H1 (cell line): ENCODE measurements at regions not wholly inside any gene's neighbourhood (a gene's known extent, or its start where the extent isn't known, plus 50 kb on each side); places are given as distances from the start of the nearest gene placed in this dataset.

Experiments used
- CTCF ChIA-PET: fragments of 300-600 bp; sonication (Branson Sonifier 250); formaldehyde crosslinking; loops from one replicate; lab custom pipeline; 2021; ENCODE audit not compliant: partially characterized antibody; lab: Charles Lee
- POLR2A ChIA-PET: fragments of 300-600 bp; sonication (Branson Sonifier 250); formaldehyde crosslinking; loops from one replicate; lab custom pipeline; 2021; ENCODE audit warnings: inconsistent platforms; ENCODE audit not compliant: partially characterized antibody; lab: Charles Lee
- DNase-seq, 2 experiments: peaks; one replicate each; pipeline versions ENCODE4 v3.0.0 to v3.0.0-alpha.2; 2010 to 2022; ENCODE audit warnings: low spot score in 2 of 2, low read depth in 1 of 2, mixed read lengths in 1 of 2
- FAIRE-seq: peaks from 2 replicates; lab custom pipeline; 2011; peaks lifted over from hg19 to GRCh38; lab: Jason Lieb, UNC
- H2AFZ ChIP-seq: 2 replicates; pipeline ENCODE4 v1.8.1; 2012; ENCODE audit warnings: low read length, inconsistent platforms
- H2AK5ac ChIP-seq: 2 replicates; pipeline ENCODE4 v1.6.1; 2013; ENCODE audit warnings: low read depth, low read length
- H2BK120ac ChIP-seq: replicated peaks from 2 replicates; pipeline ENCODE3; 2013; ENCODE audit warnings: low read depth, low read length, inconsistent platforms
- H2BK12ac ChIP-seq: 2 replicates; pipeline ENCODE4 v1.6.1; 2013; ENCODE audit warnings: low read depth, low read length
- H2BK15ac ChIP-seq: 2 replicates; pipeline ENCODE4 v1.6.1; 2013; ENCODE audit warnings: low read length
- H2BK20ac ChIP-seq: 2 replicates; pipeline ENCODE4 v1.6.1; 2013; ENCODE audit warnings: low read length
- H2BK5ac ChIP-seq: 2 replicates; pipeline ENCODE4 v1.6.1; 2013; ENCODE audit warnings: low read depth, low read length
- H3K14ac ChIP-seq: 2 replicates; pipeline ENCODE4 v1.6.1; 2013; ENCODE audit warnings: inconsistent platforms; ENCODE audit not compliant: insufficient read length
- H3K18ac ChIP-seq: 2 replicates; pipeline ENCODE4 v1.6.1; 2013; ENCODE audit warnings: low read length; ENCODE audit errors: extremely low read depth
- H3K23ac ChIP-seq: 2 replicates; pipeline ENCODE4 v1.6.1; 2013; ENCODE audit warnings: inconsistent platforms; ENCODE audit not compliant: insufficient read length
- H3K23me2 ChIP-seq: 2 replicates; pipeline ENCODE4 v1.6.1; 2013; ENCODE audit warnings: low read depth, low read length
- H3K27ac ChIP-seq: 2 replicates; pipeline ENCODE4 v1.6.1; 2011; ENCODE audit warnings: low read depth, low read length, inconsistent platforms
- H3K27me3 ChIP-seq, 4 experiments: replicated peaks in 1 of 4; 1 replicate in 1 of 4; 2 replicates in 3 of 4; pipeline versions ENCODE4 v1.6.1 to v1.8.1; 2011 to 2013; ENCODE audit warnings: low read length in 3 of 4, mild to moderate bottlenecking in 3 of 4, inconsistent platforms in 2 of 4, mixed read lengths in 2 of 4, moderate library complexity in 1 of 4; ENCODE audit not compliant: control insufficient read depth in 3 of 4, insufficient read depth in 3 of 4; ENCODE audit errors: extremely low read depth in 1 of 4
- H3K36me3 ChIP-seq, 4 experiments: 2 replicates each; pipeline versions ENCODE4 v1.6.1 to v1.8.1; 2011 to 2013; ENCODE audit warnings: mild to moderate bottlenecking in 4 of 4, low read length in 3 of 4, moderate library complexity in 2 of 4, control low read depth in 1 of 4, inconsistent platforms in 1 of 4; ENCODE audit not compliant: insufficient read depth in 4 of 4, control insufficient read depth in 2 of 4
- H3K4ac ChIP-seq: replicated peaks from 2 replicates; pipeline ENCODE3; 2013; ENCODE audit warnings: low read length, low read depth, mixed read lengths, inconsistent platforms; ENCODE audit not compliant: insufficient read length
- H3K4me1 ChIP-seq, 4 experiments: replicated peaks in 1 of 4; 1 replicate in 1 of 4; 2 replicates in 3 of 4; pipeline versions ENCODE4 v1.6.1 to v1.8.1; 2011 to 2013; ENCODE audit warnings: low read length in 3 of 4, inconsistent platforms in 2 of 4, mixed read lengths in 1 of 4; ENCODE audit not compliant: insufficient read depth in 4 of 4, control insufficient read depth in 3 of 4
- H3K4me2 ChIP-seq, 2 experiments: 2 replicates each; pipeline versions ENCODE4 v1.6.1 to v1.8.1; 2011 to 2013; ENCODE audit warnings: low read depth in 2 of 2, low read length in 2 of 2, control low read depth in 1 of 2, inconsistent platforms in 1 of 2, mild to moderate bottlenecking in 1 of 2; ENCODE audit not compliant: insufficient read depth in 1 of 2
- H3K4me3 ChIP-seq, 4 experiments: fragments of 200-600, 300-600 bp in 1 of 4; sonication (generic), shearing (Covaris generic), sonication (Bioruptor Twin) in 1 of 4; 2 replicates each; pipeline versions ENCODE4 v1.5.1 to v1.8.1; 2011 to 2016; ENCODE audit warnings: low read length in 4 of 4, low read depth in 3 of 4, control low read depth in 2 of 4, inconsistent platforms in 2 of 4, mild to moderate bottlenecking in 2 of 4, mixed read lengths in 1 of 4, moderate library complexity in 1 of 4; ENCODE audit not compliant: insufficient read depth in 2 of 4; ENCODE audit errors: extremely low read depth in 1 of 4
- H3K56ac ChIP-seq: replicated peaks from 2 replicates; pipeline ENCODE3; 2013; ENCODE audit warnings: low read depth, mild to moderate bottlenecking, mixed read lengths, low read length, inconsistent platforms; ENCODE audit not compliant: insufficient read length
- H3K79me1 ChIP-seq: 2 replicates; pipeline ENCODE4 v1.6.1; 2013; ENCODE audit warnings: low read depth, low read length, control low read depth
- H3K79me2 ChIP-seq, 2 experiments: 2 replicates each; pipeline versions ENCODE4 v1.6.1 to v1.8.1; 2012 to 2013; ENCODE audit warnings: low read length in 2 of 2, mild to moderate bottlenecking in 2 of 2, inconsistent platforms in 1 of 2; ENCODE audit not compliant: insufficient read depth in 2 of 2, control insufficient read depth in 1 of 2
- H3K9ac ChIP-seq, 4 experiments: replicated peaks in 1 of 4; 1 replicate in 1 of 4; 2 replicates in 3 of 4; pipeline versions ENCODE4 v1.6.1 to v1.8.1; 2011 to 2013; ENCODE audit warnings: low read depth in 3 of 4, low read length in 3 of 4, control low read depth in 2 of 4, mild to moderate bottlenecking in 2 of 4, moderate library complexity in 2 of 4, inconsistent platforms in 1 of 4; ENCODE audit errors: extremely low read depth in 1 of 4
- H3K9me3 ChIP-seq, 2 experiments: 2 replicates each; pipeline versions ENCODE4 v1.6.1 to v1.8.1; 2012 to 2013; ENCODE audit warnings: mild to moderate bottlenecking in 2 of 2, moderate library complexity in 2 of 2, control low read depth in 1 of 2, inconsistent platforms in 1 of 2, low read depth in 1 of 2, low read length in 1 of 2, mixed read lengths in 1 of 2; ENCODE audit not compliant: insufficient read depth in 2 of 2
- H4K20me1 ChIP-seq, 2 experiments: replicated peaks in 1 of 2; 2 replicates each; pipeline versions ENCODE3 to v1.8.1; 2011 to 2013; ENCODE audit warnings: inconsistent platforms in 2 of 2, low read length in 2 of 2, mild to moderate bottlenecking in 1 of 2; ENCODE audit not compliant: insufficient read depth in 2 of 2, control insufficient read depth in 1 of 2
- H4K5ac ChIP-seq: 2 replicates; pipeline ENCODE4 v1.6.1; 2013; ENCODE audit warnings: low read length, low read depth, mixed read lengths, inconsistent platforms; ENCODE audit not compliant: insufficient read length
- H4K8ac ChIP-seq: 2 replicates; pipeline ENCODE4 v1.8.0; 2013; ENCODE audit warnings: mild to moderate bottlenecking, moderate library complexity, low read length, inconsistent platforms; ENCODE audit not compliant: insufficient read depth; ENCODE audit errors: extremely low read depth
- H4K91ac ChIP-seq: replicated peaks from 2 replicates; pipeline ENCODE3; 2013; ENCODE audit warnings: low read length, mixed read lengths, inconsistent platforms; ENCODE audit not compliant: insufficient read length
- CBX5 ChIP-seq: fragments of 300-800, 300-1000 bp; sonication (generic); IDR thresholded peaks from 2 replicates; pipeline ENCODE4 v1.7.1; 2016; ENCODE audit warnings: antibody characterized with exemption, low read length, low read depth
- CREB1 ChIP-seq: IDR thresholded peaks from 2 replicates; pipeline ENCODE4 v1.6.1; 2012; ENCODE audit warnings: inconsistent platforms
- CTBP2 ChIP-seq: IDR thresholded peaks from 2 replicates; pipeline ENCODE4 v1.7.0; 2011; ENCODE audit warnings: borderline replicate concordance, mild to moderate bottlenecking, moderate library complexity, mixed read lengths, low read length; ENCODE audit not compliant: insufficient read depth, insufficient read length
- CTCF ChIP-seq, 3 experiments: IDR thresholded peaks; 1 replicate in 2 of 3; 2 replicates in 1 of 3; pipeline versions ENCODE4 v1.5.1 to v1.6.1; 2011; ENCODE audit warnings: low read length in 3 of 3, mild to moderate bottlenecking in 3 of 3, inconsistent platforms in 2 of 3, low read depth in 1 of 3, moderate library complexity in 1 of 3; ENCODE audit not compliant: insufficient read depth in 1 of 3; ENCODE audit errors: control extremely low read depth in 1 of 3
- NANOG ChIP-seq: IDR thresholded peaks from 2 replicates; pipeline ENCODE4 v1.6.1; 2011; ENCODE audit warnings: low read length, low read depth, mild to moderate bottlenecking, inconsistent platforms; ENCODE audit not compliant: insufficient read depth, poor library complexity, severe bottlenecking
- RAD21 ChIP-seq, 2 experiments: IDR thresholded peaks in 1 of 2; conservative IDR thresholded peaks in 1 of 2; 2 replicates each; pipeline ENCODE4 v1.6.1; 2011; ENCODE audit warnings: low read depth in 2 of 2, low read length in 2 of 2, improper control_type of control experiment in 1 of 2, inconsistent platforms in 1 of 2, mild to moderate bottlenecking in 1 of 2, moderate library complexity in 1 of 2
- RFX5 ChIP-seq: IDR thresholded peaks from 2 replicates; pipeline ENCODE4 v1.6.1; 2011; ENCODE audit warnings: low read depth, low read length, improper control_type of control experiment, borderline replicate concordance
- SP4 ChIP-seq: IDR thresholded peaks from 2 replicates; pipeline ENCODE4 v1.6.1; 2012; ENCODE audit warnings: low read length, inconsistent platforms
- SRF ChIP-seq: IDR thresholded peaks from 2 replicates; pipeline ENCODE4 v1.6.1; 2011; ENCODE audit warnings: mild to moderate bottlenecking, low read depth, low read length, moderate library complexity
- SUZ12 ChIP-seq: fragments of 200-600 bp; sonication (generic); IDR thresholded peaks from 2 replicates; pipeline ENCODE4 v1.6.1; 2012; ENCODE audit warnings: mild to moderate bottlenecking, inconsistent platforms, low read length, moderate library complexity, mixed read lengths
- WGBS, 2 experiments: shearing (Covaris generic) in 1 of 2; methylation state at CpG; one replicate each; pipeline versions ENCODE4 v1.1.6 to v1.1.7; 2013 to 2015; ENCODE audit warnings: low lambda C conversion rate in 2 of 2, mixed read lengths in 2 of 2, inconsistent platforms in 1 of 2, low coverage in 1 of 2, missing lambda C conversion rate in 1 of 2; ENCODE audit not compliant: insufficient replicate concordance in 2 of 2, insufficient coverage in 1 of 2, insufficient read length in 1 of 2; ENCODE audit errors: extremely low coverage in 1 of 2, missing lambda C conversion rate in 1 of 2; 5-methylcytosine and 5-hydroxymethylcytosine counted together

- Histone ChIP-seq H3K79me1 (no peaks in the 10 kb centered on the region), H3K9me3 (no peaks in the 10 kb centered on the region; a peak in 1 of 4 replicates), H3K23me2 (no peaks in the 10 kb centered on the region; the same call in 1 of the 2 replicates), H3K14ac (no peak overlapping the region), H3K27me3 (no peaks in the 10 kb centered on the region), H4K8ac (no peak overlapping the region), H4K91ac (no peak overlapping the region), H3K36me3 (no peaks in the 10 kb centered on the region), H3K4ac (no peak overlapping the region), H3K23ac (no peak overlapping the region), H4K20me1 (no peaks in the 10 kb centered on the region), H3K18ac (no peak overlapping the region), H2AFZ (no peak overlapping the region), H2BK120ac (no peak overlapping the region), H2BK12ac (no peak overlapping the region), H2BK5ac (no peak overlapping the region), H3K56ac (no peak overlapping the region), H3K79me2 (no peaks in the 10 kb centered on the region), H3K4me2 (no peak overlapping the region), H4K5ac (no peak overlapping the region), H3K4me1 (no peaks in the 10 kb centered on the region), H2BK20ac (no peak overlapping the region), H3K4me3 (no peak overlapping the region), H3K27ac (no peak overlapping the region), H2AK5ac (no peak overlapping the region), H3K9ac (no peak overlapping the region), H2BK15ac (no peak overlapping the region)
- ChIA-PET POLR2A (no interaction called here), CTCF (no interaction called here)
- DNase-seq (no peak), FAIRE-seq (no peak)
- 88% methylated on average over 1 of the region's 1 CpG; no CpG with 5 or more reads in 1 of the 2 experiments for WGBS, 2 experiments
- TF ChIP-seq CBX5 (no peak), RAD21 (IDR thresholded peaks at IDR 0.05 in 1 of 2, conservative IDR thresholded peaks at IDR 0.05 in 1 of 2; ENCODE audit: low read depth in 2 of 2, low read length in 2 of 2) (no peak), SP4 (no peak), SUZ12 (no peak), CTCF (IDR thresholded peaks at IDR 0.05; ENCODE audit: control extremely low read depth in 1 of 3, insufficient read depth in 1 of 3, low read depth in 1 of 3, low read length in 3 of 3) (no peak), RFX5 (no peak), CTBP2 (no peak), CREB1 (no peak), SRF (no peak), NANOG (no peak)
Measured at GRCh38 chr15:97501291-97501690, 459.2 kb upstream of the ARRDC4 start.
